K562 (cell line): ENCODE measurements at regions not wholly inside any gene's neighbourhood (a gene's known extent, or its start where the extent isn't known, plus 50 kb on each side); places are given as distances from the start of the nearest gene placed in this dataset.
A peak's percentile ranks its signal among the peaks of the same experiment; 100 is the strongest.

Source experiments
- ATAC-seq: fragments of 200-7000 bp; cut with Tn5 transposase; 3 replicates; pipeline ENCODE4 v1.9.1; 2020; ENCODE audit warnings: moderate library complexity
- BruUV-seq: library from RNA; stranded (reverse); fragments of 400-500 nt; replicated peaks from 2 replicates; lab custom pipeline; 2021; lab: Mats Ljungman, UMichigan
- CTCF ChIA-PET: fragments of 300-600 bp; formaldehyde crosslinking; extraction: SDS; loops from one replicate; lab custom pipeline; 2021; ENCODE audit warnings: low intra/inter-chr PET ratio; lab: Yijun Ruan, JAX
- POLR2A ChIA-PET: fragments of 300-600, 350-650 bp; sonication (Branson Sonifier 250); formaldehyde crosslinking; extraction: SDS; loops from one replicate; lab custom pipeline; 2021; ENCODE audit warnings: antibody characterized with exemption, inconsistent platforms; lab: Yijun Ruan, JAX
- DNase-seq, 4 experiments: peaks; one replicate each; pipeline versions ENCODE4 v3.0.0 to v3.0.0-alpha.2; 2011 to 2018; ENCODE audit warnings: low spot score in 3 of 4, mixed read lengths in 3 of 4; ENCODE audit errors: extremely low read depth in 1 of 4
- FAIRE-seq: peaks from 2 replicates; lab custom pipeline; 2011; peaks lifted over from hg19 to GRCh38; lab: Jason Lieb, UNC
- H2AFZ ChIP-seq: 2 replicates; pipeline ENCODE4 v1.6.0; 2011; ENCODE audit warnings: low read depth, low read length, control low read depth, inconsistent platforms
- H3K27ac ChIP-seq: fragments of 200-600 bp; 3 replicates; pipeline ENCODE4 v1.8.0; 2011; ENCODE audit warnings: low read depth, mild to moderate bottlenecking, control low read depth, inconsistent platforms, low read length, moderate library complexity, mixed read lengths; ENCODE audit errors: extremely low read depth
- H3K27me3 ChIP-seq, 2 experiments: fragments of 300-600 bp in 1 of 2; 2 replicates in 1 of 2; 3 replicates in 1 of 2; pipeline versions ENCODE4 v1.6.0 to v1.8.0; 2011; ENCODE audit warnings: inconsistent platforms in 2 of 2, low read length in 2 of 2, mild to moderate bottlenecking in 1 of 2, mixed read lengths in 1 of 2, moderate library complexity in 1 of 2; ENCODE audit not compliant: control insufficient read depth in 2 of 2, insufficient read depth in 2 of 2
- H3K36me3 ChIP-seq: fragments of 300-600 bp; 3 replicates; pipeline ENCODE4 v1.8.0; 2011; ENCODE audit warnings: mild to moderate bottlenecking, low read length, inconsistent platforms; ENCODE audit not compliant: control insufficient read depth, insufficient read depth
- H3K4me1 ChIP-seq, 2 experiments: fragments of 200-600 bp in 1 of 2; replicated peaks in 1 of 2; 2 replicates in 1 of 2; 3 replicates in 1 of 2; pipeline versions ENCODE4 v1.5.1 to v1.8.0; 2011; ENCODE audit warnings: inconsistent platforms in 2 of 2, low read length in 2 of 2, mild to moderate bottlenecking in 1 of 2, mixed read lengths in 1 of 2, moderate library complexity in 1 of 2; ENCODE audit not compliant: control insufficient read depth in 2 of 2, insufficient read depth in 2 of 2
- H3K4me2 ChIP-seq: 2 replicates; pipeline ENCODE4 v1.6.1; 2011; ENCODE audit warnings: low read length, control low read depth, inconsistent platforms, mixed read lengths; ENCODE audit not compliant: insufficient read depth
- H3K4me3 ChIP-seq: fragments of 200-600 bp; sonication (generic), shearing (Covaris generic); 2 replicates; pipeline ENCODE4 v1.5.1; 2016; ENCODE audit warnings: control low read depth, inconsistent platforms
- H3K79me2 ChIP-seq: fragments of 200-600 bp; 3 replicates; pipeline ENCODE4 v1.8.0; 2011; ENCODE audit warnings: low read length, inconsistent platforms; ENCODE audit not compliant: control insufficient read depth, insufficient read depth
- H3K9ac ChIP-seq, 2 experiments: 2 replicates each; pipeline versions ENCODE4 v1.6.0 to v1.6.1; 2011; ENCODE audit warnings: low read depth in 2 of 2, low read length in 2 of 2, control low read depth in 1 of 2, inconsistent platforms in 1 of 2, mild to moderate bottlenecking in 1 of 2, mixed read lengths in 1 of 2; ENCODE audit not compliant: insufficient read depth in 1 of 2
- H3K9me1 ChIP-seq: one replicate; pipeline ENCODE4 v1.6.0; 2011; ENCODE audit warnings: inconsistent platforms, mild to moderate bottlenecking, low read length, moderate library complexity; ENCODE audit not compliant: control insufficient read depth, insufficient read depth
- H3K9me3 ChIP-seq: replicated peaks from 2 replicates; pipeline ENCODE4 v1.5.1; 2011; ENCODE audit warnings: low read depth, low read length, inconsistent platforms; ENCODE audit not compliant: control insufficient read depth, insufficient read depth
- H4K20me1 ChIP-seq: replicated peaks from 2 replicates; pipeline ENCODE4 v1.6.1; 2011; ENCODE audit warnings: low read length, inconsistent platforms, mixed read lengths; ENCODE audit not compliant: control insufficient read depth, insufficient read depth
- ARHGAP35 ChIP-seq: fragments of 450-650 bp; IDR thresholded peaks from 2 replicates; pipeline ENCODE4 v1.6.1; 2018; ENCODE audit not compliant: partially characterized antibody
- BCOR ChIP-seq: fragments of 450-650 bp; IDR thresholded peaks from 2 replicates; pipeline ENCODE4 v1.6.1; 2016
- CBFA2T3 ChIP-seq: fragments of 450-650 bp; IDR thresholded peaks from 2 replicates; pipeline ENCODE4 v1.6.1; 2017
- CCNT2 ChIP-seq: IDR thresholded peaks from 2 replicates; pipeline ENCODE4 v1.6.1; 2011; ENCODE audit warnings: borderline replicate concordance, low read depth, mild to moderate bottlenecking, moderate library complexity, mixed read lengths, low read length; ENCODE audit not compliant: insufficient read length; ENCODE audit errors: extremely low read depth
- DACH1 ChIP-seq: fragments of 450-650 bp; IDR thresholded peaks from 2 replicates; pipeline ENCODE4 v1.6.1; 2018; ENCODE audit not compliant: partially characterized antibody
- E2F5 ChIP-seq: sonication (generic); formaldehyde crosslinking; IDR thresholded peaks from 2 replicates; pipeline ENCODE4 v1.8.0; 2022; ENCODE audit warnings: mild to moderate bottlenecking, missing genetic modification reagents
- HDAC3 ChIP-seq: fragments of 450-650 bp; IDR thresholded peaks from 2 replicates; pipeline ENCODE4 v1.6.1; 2018; ENCODE audit warnings: borderline replicate concordance, mild to moderate bottlenecking, moderate library complexity; ENCODE audit not compliant: partially characterized antibody
- KDM1A ChIP-seq, 2 experiments: fragments of 450-650 bp; IDR thresholded peaks; 2 replicates each; pipeline ENCODE4 v1.6.1; 2016; ENCODE audit warnings: mild to moderate bottlenecking in 2 of 2
- MIER1 ChIP-seq: fragments of 450-650 bp; IDR thresholded peaks from 2 replicates; pipeline ENCODE4 v1.6.1; 2016; ENCODE audit warnings: antibody characterized with exemption, mild to moderate bottlenecking, low read depth
- NR3C1 ChIP-seq: sonication (generic); formaldehyde crosslinking; IDR thresholded peaks from 2 replicates; pipeline ENCODE4 v1.8.1; 2022; ENCODE audit warnings: missing genetic modification reagents
- POLR2AphosphoS5 ChIP-seq: IDR thresholded peaks from 2 replicates; pipeline ENCODE4 v1.6.1; 2011; ENCODE audit warnings: mild to moderate bottlenecking, low read depth, low read length, moderate library complexity; ENCODE audit not compliant: control insufficient read depth, insufficient read depth
- TGIF2 ChIP-seq: sonication (generic); formaldehyde crosslinking; IDR thresholded peaks from 2 replicates; pipeline ENCODE4 v1.8.1; 2022; ENCODE audit warnings: mild to moderate bottlenecking, missing genetic modification reagents, moderate library complexity
- ZBTB8A ChIP-seq: fragments of 450-650 bp; IDR thresholded peaks from 2 replicates; pipeline ENCODE4 v1.6.1; 2018; ENCODE audit warnings: mild to moderate bottlenecking, moderate library complexity; ENCODE audit not compliant: partially characterized antibody
- ZFP1 ChIP-seq: fragments of 450-650 bp; formaldehyde crosslinking; IDR thresholded peaks from 2 replicates; pipeline ENCODE4 v1.4.0; 2020; ENCODE audit warnings: mild to moderate bottlenecking, mixed read lengths
- ZNF133 ChIP-seq: fragments of 250-450 bp; sonication (Bioruptor Pico); IDR thresholded peaks from 2 replicates; pipeline ENCODE4 v1.4.0; 2020; ENCODE audit warnings: mild to moderate bottlenecking
- ZNF766 ChIP-seq: fragments of 200-800 bp; sonication (Bioruptor generic); conservative IDR thresholded peaks from 2 replicates; pipeline ENCODE4 v1.6.1; 2016; ENCODE audit warnings: missing genetic modification characterization, missing compliant biosample characterization
- ZNF785 ChIP-seq: fragments of 250-450 bp; sonication (Bioruptor Pico); IDR thresholded peaks from 2 replicates; pipeline ENCODE4 v1.4.0; 2020; ENCODE audit warnings: mild to moderate bottlenecking
- WGBS: fragments of 100-300 bp; shearing (Covaris generic); methylation state at CpG from one replicate; pipeline ENCODE4 v1.1.6; 2016; ENCODE audit warnings: low coverage, mixed read lengths; ENCODE audit not compliant: insufficient coverage; ENCODE audit errors: missing lambda C conversion rate; 5-methylcytosine and 5-hydroxymethylcytosine counted together
- in situ Hi-C: fragments of 300-500 bp; cut with MboI; formaldehyde crosslinking; loops from 4 replicates; pipeline ENCODE4 v1.15.0; 2018; ENCODE audit warnings: inconsistent platforms, mixed read lengths
- intact Hi-C: fragments of 100-400 bp; cut with micrococcal nuclease; formaldehyde crosslinking; loops from 2 replicates; pipeline ENCODE4 v1.14.2; 2022
- TF ChIP-seq, protein P1 (sequence below): fragments of 250-450 bp; sonication (Bioruptor Pico); IDR thresholded peaks from 2 replicates; pipeline ENCODE4 v1.8.0; 2022; ENCODE audit warnings: moderate library complexity, mild to moderate bottlenecking, inconsistent platforms

DNA sequence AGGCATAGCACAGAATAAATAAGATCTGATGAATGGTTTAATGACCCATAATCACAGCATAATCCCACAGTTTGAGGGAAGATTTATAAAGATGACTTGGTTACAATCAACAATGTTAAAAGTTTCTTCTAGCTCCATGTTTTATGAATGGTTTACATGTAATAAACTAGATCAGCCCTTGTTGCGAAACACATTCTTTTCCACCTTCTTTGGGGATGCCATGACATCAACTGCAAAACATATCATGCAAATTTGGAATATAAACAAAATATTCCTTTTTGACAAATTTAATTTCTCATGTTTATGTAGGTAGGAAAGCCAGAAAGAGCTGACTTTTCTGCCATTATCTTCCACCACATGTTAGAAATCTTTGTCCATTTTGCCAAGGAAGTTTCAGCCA lies 979.5 kb downstream of the MAT2B start:
- Histone ChIP-seq H3K9me3 (no peaks in the 10 kb centered on the region), H3K36me3 (no peaks in the 10 kb centered on the region), H3K9ac (no peak overlapping the region), H3K4me3 (no peak overlapping the region), H3K4me2 (no peak overlapping the region), H3K27me3 (no peaks in the 10 kb centered on the region), H3K79me2 (no peaks in the 10 kb centered on the region), H3K27ac (no peak overlapping the region), H3K4me1 (no peaks in the 10 kb centered on the region; a peak in 1 of 5 replicates), H3K9me1 (no peaks in the 10 kb centered on the region), H4K20me1 (no peaks in the 10 kb centered on the region), H2AFZ (no peak overlapping the region)
- no peak for ATAC-seq
- BruUV-seq, result no TSS peak
- DNase-seq, result no peak
- peak; percentile 49 for FAIRE-seq
- CTCF ChIA-PET, result no interaction called here
- in situ Hi-C loops (loop anchor here (10.0 kb wide), 1 partner anchor 920 kb away; no protein-coding TSS in a partner anchor), intact Hi-C loops (no loop called here)
- POLR2A ChIA-PET, result no interaction called here
- TF ChIP-seq TGIF2 (CRISPR knock-in tag) (no peak), CBFA2T3 (no peak), ZBTB8A (no peak), ZFP1 (no peak), BCOR (no peak), POLR2AphosphoS5 (no peak), KDM1A (IDR thresholded peaks at IDR 0.05) (no peak), CCNT2 (no peak), ARHGAP35 (no peak), MIER1 (no peak), ZNF133 (CRISPR knock-in tag) (no peak), HDAC3 (no peak), ZNF785 (CRISPR knock-in tag) (no peak), NR3C1 (no peak), ZNF766 (CRISPR knock-in tag) (no peak), E2F5 (CRISPR knock-in tag) (no peak), DACH1 (no peak)
- TF ChIP-seq, protein P1, sequence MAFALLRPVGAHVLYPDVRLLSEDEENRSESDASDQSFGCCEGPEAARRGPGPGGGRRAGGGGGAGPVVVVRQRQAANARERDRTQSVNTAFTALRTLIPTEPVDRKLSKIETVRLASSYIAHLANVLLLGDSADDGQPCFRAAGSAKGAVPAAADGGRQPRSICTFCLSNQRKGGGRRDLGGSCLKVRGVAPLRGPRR (CRISPR knock-in tag), result no peak
- 56% methylated on average over 1 of the region's 1 CpG for WGBS
